Hepatocyte (in vitro differentiated cells): ENCODE measurements at regions not wholly inside any gene's neighbourhood (a gene's known extent, or its start where the extent isn't known, plus 50 kb on each side); places are given as distances from the start of the nearest gene placed in this dataset.

Source experiments
- EZH2 ChIP-seq: fragments of 200-600 bp; sonication (generic); IDR thresholded peaks from 2 replicates; pipeline ENCODE4 v1.6.1; 2016; ENCODE audit warnings: antibody characterized with exemption, mild to moderate bottlenecking, borderline replicate concordance
- EZH2phosphoT487 ChIP-seq: fragments of 200-600 bp; sonication (generic); IDR thresholded peaks from one replicate; pipeline ENCODE4 v1.6.1; 2018; ENCODE audit warnings: antibody characterized with exemption, mild to moderate bottlenecking, low read depth, moderate library complexity; ENCODE audit not compliant: unreplicated experiment, severe bottlenecking
- TF ChIP-seq, protein P1 (sequence below): fragments of 200-600 bp; sonication (generic); IDR thresholded peaks from 2 replicates; pipeline ENCODE4 v1.5.1; 2016; ENCODE audit warnings: antibody characterized with exemption, mild to moderate bottlenecking; ENCODE audit not compliant: poor library complexity

- TF ChIP-seq, protein P1, sequence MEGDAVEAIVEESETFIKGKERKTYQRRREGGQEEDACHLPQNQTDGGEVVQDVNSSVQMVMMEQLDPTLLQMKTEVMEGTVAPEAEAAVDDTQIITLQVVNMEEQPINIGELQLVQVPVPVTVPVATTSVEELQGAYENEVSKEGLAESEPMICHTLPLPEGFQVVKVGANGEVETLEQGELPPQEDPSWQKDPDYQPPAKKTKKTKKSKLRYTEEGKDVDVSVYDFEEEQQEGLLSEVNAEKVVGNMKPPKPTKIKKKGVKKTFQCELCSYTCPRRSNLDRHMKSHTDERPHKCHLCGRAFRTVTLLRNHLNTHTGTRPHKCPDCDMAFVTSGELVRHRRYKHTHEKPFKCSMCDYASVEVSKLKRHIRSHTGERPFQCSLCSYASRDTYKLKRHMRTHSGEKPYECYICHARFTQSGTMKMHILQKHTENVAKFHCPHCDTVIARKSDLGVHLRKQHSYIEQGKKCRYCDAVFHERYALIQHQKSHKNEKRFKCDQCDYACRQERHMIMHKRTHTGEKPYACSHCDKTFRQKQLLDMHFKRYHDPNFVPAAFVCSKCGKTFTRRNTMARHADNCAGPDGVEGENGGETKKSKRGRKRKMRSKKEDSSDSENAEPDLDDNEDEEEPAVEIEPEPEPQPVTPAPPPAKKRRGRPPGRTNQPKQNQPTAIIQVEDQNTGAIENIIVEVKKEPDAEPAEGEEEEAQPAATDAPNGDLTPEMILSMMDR = no peak
- no peak for TF ChIP-seq EZH2
- TF ChIP-seq EZH2phosphoT487 = no peak
These were observed 203.4 kb upstream of the ZNF217 start for GRCh38 chr20:53797085-53797484.
